Lower leg skin (tissue), 4 donors: ENCODE measurements at regions not wholly inside any gene's neighbourhood (a gene's known extent, or its start where the extent isn't known, plus 50 kb on each side); places are given as distances from the start of the nearest gene placed in this dataset.
A peak's percentile ranks its signal among the peaks of the same experiment; 100 is the strongest.

Experiments
- DNase-seq, 2 donors: peaks; one replicate each; pipeline ENCODE4 v3.0.0-alpha.2; 2019; ENCODE audit warnings: low spot score in 2 of 2
- H3K4me3 ChIP-seq: fragments of 200-600 bp; sonication (generic); 2 replicates; pipeline ENCODE4 v1.5.1; 2017; ENCODE audit warnings: mild to moderate bottlenecking, low read depth; ENCODE audit not compliant: poor library complexity, severe bottlenecking
- POLR2A ChIP-seq, 2 donors: fragments of 450-650 bp; IDR thresholded peaks; one replicate each; pipeline ENCODE4 v1.6.1; 2016 to 2017; ENCODE audit warnings: antibody characterized with exemption in 2 of 2, mild to moderate bottlenecking in 1 of 2, moderate library complexity in 1 of 2
- WGBS, 2 donors: methylation state at CpG; one replicate each; pipeline ENCODE4 v1.1.5; 2018; 5-methylcytosine and 5-hydroxymethylcytosine counted together
- intact Hi-C: fragments of 100-400 bp; cut with DNase I; formaldehyde crosslinking; loops from one replicate; pipeline ENCODE4 v1.15.0; 2023; ENCODE audit warnings: low total_unique reads
- TF ChIP-seq, protein P1 (sequence below), 3 donors: fragments of 450-650 bp; IDR thresholded peaks; one replicate each; pipeline ENCODE4 v1.5.1; 2016; ENCODE audit warnings: antibody characterized with exemption in 3 of 3, mild to moderate bottlenecking in 3 of 3, moderate library complexity in 2 of 3

DNA sequence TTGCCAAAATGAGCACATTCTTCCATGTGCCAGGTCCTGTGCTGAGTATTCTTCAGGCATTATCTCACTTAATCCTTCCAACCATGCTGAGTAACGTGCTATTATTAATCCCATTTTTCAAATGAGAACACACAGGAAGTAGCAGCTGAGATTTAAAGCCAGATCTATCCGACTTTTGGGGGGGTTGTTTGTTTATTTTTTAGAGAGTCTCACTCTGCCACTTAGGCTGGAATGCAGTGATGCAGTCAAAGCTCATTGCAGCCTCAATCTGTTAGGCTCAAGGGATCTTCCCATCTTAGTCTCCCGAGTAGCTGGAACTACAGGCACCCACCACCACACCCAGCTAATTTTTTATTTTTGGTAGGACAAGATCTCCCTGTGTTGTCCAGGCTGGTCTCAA, 55.5 kb upstream of the TRIM2 start:
- 34 to 37% methylated on average over 3 of the region's 3 CpGs for WGBS, 2 donors
- TF ChIP-seq, protein P1, sequence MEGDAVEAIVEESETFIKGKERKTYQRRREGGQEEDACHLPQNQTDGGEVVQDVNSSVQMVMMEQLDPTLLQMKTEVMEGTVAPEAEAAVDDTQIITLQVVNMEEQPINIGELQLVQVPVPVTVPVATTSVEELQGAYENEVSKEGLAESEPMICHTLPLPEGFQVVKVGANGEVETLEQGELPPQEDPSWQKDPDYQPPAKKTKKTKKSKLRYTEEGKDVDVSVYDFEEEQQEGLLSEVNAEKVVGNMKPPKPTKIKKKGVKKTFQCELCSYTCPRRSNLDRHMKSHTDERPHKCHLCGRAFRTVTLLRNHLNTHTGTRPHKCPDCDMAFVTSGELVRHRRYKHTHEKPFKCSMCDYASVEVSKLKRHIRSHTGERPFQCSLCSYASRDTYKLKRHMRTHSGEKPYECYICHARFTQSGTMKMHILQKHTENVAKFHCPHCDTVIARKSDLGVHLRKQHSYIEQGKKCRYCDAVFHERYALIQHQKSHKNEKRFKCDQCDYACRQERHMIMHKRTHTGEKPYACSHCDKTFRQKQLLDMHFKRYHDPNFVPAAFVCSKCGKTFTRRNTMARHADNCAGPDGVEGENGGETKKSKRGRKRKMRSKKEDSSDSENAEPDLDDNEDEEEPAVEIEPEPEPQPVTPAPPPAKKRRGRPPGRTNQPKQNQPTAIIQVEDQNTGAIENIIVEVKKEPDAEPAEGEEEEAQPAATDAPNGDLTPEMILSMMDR (IDR thresholded peaks at IDR 0.05): no peak
- TF ChIP-seq POLR2A (IDR thresholded peaks at IDR 0.05): no peak
- no peak for DNase-seq
- intact Hi-C loops: loop anchor here (10.0 kb wide), 1 partner anchor 156 kb away; no protein-coding TSS in a partner anchor
- H3K4me3 ChIP-seq: no peak overlapping the region

DNA sequence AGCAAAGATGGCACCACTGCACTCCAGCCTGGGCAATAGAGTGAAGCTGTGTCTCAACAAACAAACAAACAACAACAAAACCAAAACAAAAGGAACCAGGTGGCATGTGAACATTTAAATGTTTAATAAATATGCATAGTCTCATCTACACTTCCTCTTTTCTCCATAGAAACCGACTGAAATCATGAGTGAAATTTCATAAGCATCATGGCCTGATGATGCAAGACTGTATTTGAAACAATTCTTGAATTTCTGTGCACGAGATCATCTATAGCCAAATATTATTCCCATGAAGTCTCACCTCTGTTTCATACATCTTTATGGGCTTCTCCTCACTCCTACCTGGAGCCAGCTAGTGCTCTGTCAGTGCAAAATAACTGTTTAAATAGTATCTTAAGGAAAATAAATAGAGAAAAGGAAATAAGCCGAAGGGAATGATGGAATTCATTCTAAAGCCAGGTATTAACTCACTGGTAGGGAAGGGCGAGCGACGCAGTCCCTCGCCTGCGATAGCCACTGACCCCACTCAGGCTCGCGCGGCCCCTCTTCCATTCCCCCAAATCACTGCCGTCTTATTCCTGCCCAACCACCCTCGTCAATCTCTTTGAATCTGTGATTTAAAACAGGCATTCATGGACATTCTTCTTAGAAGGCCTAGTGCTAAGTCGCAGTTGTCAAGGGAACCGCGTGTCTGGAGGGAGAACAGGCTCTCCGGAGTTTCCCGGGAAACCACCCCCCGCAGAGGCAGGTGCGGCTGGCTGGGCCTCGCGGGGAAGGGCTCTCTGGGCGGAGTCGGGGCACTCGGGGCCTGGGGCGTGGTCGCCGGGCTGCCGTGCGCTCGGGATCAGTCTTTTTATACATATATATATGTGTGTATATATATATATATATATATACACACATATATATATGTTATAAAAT, 52.4 kb upstream of the TRIM2 start:
- no peak for DNase-seq
- no peak for TF ChIP-seq POLR2A (IDR thresholded peaks at IDR 0.05)
- TF ChIP-seq, protein P1 (IDR thresholded peaks at IDR 0.05): no peak
- WGBS, 2 donors: 26 to 27% methylated on average over 31 of the region's 31 CpGs

DNA sequence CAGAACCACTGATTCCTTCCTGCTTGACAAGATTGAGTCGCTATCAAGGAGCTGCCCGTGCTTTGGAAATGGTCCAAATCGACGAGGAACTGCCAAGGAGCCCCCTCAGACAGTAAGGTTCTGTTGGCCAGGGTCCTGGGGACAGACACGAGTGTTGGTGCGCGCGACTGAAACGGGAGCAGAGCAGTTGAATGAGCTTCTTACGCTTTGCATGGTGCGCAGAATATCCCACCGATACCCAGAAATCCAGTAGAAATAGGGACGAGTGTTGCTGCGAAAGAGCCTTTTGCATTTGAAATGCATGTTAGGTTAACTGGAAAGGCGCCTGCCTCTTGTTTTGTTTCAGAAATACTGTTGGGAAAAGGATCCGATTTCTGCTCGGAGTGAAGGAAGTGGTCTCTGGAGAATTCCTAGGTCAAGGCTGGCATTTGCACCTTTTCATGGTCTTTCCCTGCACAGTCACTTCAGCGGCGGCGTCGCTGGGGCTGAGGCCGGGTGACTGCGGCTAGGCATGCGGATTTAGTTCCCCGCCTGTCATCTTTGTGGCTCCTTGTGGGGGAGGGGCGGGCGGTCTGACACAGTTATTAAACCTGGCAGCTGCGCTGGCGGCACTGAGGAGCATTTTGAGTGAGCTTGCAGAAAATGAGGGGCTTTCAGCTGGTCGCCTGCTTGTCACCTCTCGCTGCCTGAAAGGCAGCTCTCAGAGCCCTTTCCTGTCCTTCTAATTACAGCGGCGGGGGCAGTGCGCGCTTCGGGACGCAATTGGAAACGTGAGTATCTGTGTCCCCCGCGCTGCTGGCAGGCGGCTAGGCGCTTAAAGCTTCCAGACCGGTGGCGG, 51.5 kb upstream of the TRIM2 start:
- peak in 1 of 2 donors; percentile 87 for DNase-seq
- no peak for TF ChIP-seq POLR2A (IDR thresholded peaks at IDR 0.05)
- TF ChIP-seq, protein P1 (IDR thresholded peaks at IDR 0.05): no peak
- H3K4me3 ChIP-seq: peak overlapping the region; percentile 28
- intact Hi-C loops: no loop called here
- WGBS, 2 donors: 1 to 6% methylated on average over 29 to 42 of the region's 44 CpGs

More for the DNA sequence above, 52.4 kb upstream of the TRIM2 start:
- intact Hi-C loops: no loop called here
- H3K4me3 ChIP-seq: no peak overlapping the region

DNA sequence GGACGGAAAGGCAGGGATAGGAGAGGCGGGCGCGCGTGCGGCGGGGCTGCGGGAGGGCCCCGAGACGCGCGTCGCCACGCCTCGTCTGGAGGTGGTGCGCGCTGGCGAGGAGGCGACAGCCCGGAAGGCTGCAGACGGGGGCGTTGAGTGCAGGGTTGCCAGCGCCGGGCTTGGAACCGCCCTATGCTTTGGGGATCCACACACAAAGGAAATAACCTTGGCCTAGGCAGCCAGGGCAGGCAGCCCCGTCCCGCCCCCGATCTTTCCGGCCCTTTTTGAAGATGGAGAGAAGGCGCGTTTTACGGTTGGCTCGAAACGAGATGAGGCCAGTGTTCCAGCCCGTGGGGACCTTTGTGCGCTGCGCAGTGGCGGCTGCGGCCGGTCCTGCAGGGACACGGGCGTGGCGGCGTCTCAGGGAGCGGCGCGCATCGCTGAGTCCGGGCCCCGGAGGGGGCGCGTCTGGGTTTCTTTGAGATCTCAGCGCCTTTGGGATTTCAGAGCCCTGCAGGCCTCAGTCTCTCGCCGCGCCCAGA, 50.8 kb upstream of the TRIM2 start:
- DNase-seq: peak; percentile 34 to 90
- 0% methylated on average over 10 to 54 of the region's 56 CpGs for WGBS, 2 donors
- TF ChIP-seq POLR2A (IDR thresholded peaks at IDR 0.05): no peak
- TF ChIP-seq, protein P1 (IDR thresholded peaks at IDR 0.05): no peak
- intact Hi-C loops: no loop called here
- H3K4me3 ChIP-seq: peak overlapping the region; percentile 28

DNA sequence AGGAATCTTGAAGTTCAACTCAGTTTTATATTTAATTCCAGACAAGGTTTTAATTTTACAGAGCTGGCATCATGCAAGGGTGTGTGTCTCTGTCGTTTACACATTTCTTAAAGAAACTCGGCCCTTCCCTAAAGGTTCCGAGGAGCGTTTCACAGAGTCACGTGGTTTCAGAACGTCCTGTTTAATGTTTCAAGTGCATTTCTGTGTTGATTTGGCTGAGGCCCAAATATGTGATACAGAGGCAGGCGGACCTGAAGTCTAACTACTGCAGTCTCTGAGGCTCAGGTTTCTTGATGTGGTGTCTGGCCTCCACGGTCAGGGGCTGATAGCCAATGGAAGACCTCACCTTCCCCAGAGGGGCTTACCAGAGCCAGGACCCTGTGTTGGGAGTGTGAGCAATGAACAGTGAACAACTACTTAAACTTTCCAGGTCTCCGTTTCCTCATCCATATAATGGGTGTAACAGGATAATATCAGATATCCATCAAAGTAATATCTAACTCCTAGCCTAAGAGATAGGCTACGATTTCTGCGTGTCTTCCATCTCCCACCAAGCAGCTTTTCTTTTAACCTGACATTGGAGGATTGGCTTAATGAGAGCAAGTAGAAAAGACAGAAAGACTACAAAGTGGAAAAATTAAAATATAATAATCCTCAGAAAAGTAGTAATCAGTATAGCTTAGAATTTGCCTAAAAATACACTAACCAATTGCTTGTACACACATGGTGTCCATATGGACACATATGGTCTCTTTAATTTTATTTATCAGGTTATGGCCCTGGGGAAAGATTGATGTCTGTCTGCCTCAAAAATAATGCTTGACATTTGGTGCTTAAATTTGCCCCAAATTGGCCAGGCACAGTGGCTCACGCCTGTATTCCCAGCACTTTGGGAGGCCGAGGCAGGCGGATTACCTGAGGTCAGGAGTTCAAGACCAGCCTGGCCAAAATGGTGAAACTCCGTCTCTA, 50.0 kb upstream of the TRIM2 start:
- TF ChIP-seq, protein P1 (IDR thresholded peaks at IDR 0.05): no peak
- no peak for TF ChIP-seq POLR2A (IDR thresholded peaks at IDR 0.05)
- intact Hi-C loops: no loop called here
- 45 to 46% methylated on average over 15 of the region's 15 CpGs for WGBS, 2 donors
- no peak overlapping the region for H3K4me3 ChIP-seq
- no peak for DNase-seq
